ENCODE measurements at regions not wholly inside any gene's neighbourhood (a gene's known extent, or its start where the extent isn't known, plus 50 kb on each side); places are given as distances from the start of the nearest gene placed in this dataset.

DNA sequence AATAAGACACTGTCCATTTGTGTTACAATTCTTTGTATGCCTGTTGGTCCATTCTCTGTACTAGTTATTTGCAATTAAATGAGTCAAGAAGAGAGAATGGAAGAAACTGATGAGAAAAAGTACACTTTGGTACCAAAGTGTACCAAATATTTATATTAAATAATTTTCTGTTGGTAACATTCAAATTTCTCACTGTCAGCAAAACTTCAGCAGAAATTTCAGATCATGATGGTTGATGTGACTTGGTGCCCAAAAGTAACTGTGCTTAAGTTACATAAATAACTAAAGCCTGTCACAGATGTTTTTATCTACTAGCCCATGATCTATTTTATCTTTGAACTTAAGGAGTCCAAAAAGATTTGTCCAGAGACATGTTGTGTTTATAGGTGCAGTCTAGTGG, 274.4 kb upstream of the CXADR start:
- H3K27me3 ChIP-seq: no peaks in the 10 kb centered on the region
- H3K4me3 ChIP-seq (ENCODE audit: low read depth, low read length): no peak overlapping the region
- H3K9me3 ChIP-seq: no peaks in the 10 kb centered on the region
- no peak for DNase-seq
- H3K4me1 ChIP-seq: no peaks in the 10 kb centered on the region
- H3K36me3 ChIP-seq: no peaks in the 10 kb centered on the region
- TF ChIP-seq, protein P1, sequence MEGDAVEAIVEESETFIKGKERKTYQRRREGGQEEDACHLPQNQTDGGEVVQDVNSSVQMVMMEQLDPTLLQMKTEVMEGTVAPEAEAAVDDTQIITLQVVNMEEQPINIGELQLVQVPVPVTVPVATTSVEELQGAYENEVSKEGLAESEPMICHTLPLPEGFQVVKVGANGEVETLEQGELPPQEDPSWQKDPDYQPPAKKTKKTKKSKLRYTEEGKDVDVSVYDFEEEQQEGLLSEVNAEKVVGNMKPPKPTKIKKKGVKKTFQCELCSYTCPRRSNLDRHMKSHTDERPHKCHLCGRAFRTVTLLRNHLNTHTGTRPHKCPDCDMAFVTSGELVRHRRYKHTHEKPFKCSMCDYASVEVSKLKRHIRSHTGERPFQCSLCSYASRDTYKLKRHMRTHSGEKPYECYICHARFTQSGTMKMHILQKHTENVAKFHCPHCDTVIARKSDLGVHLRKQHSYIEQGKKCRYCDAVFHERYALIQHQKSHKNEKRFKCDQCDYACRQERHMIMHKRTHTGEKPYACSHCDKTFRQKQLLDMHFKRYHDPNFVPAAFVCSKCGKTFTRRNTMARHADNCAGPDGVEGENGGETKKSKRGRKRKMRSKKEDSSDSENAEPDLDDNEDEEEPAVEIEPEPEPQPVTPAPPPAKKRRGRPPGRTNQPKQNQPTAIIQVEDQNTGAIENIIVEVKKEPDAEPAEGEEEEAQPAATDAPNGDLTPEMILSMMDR (IDR thresholded peaks at IDR 0.05; ENCODE audit: low read depth, low read length): no peak

DNA sequence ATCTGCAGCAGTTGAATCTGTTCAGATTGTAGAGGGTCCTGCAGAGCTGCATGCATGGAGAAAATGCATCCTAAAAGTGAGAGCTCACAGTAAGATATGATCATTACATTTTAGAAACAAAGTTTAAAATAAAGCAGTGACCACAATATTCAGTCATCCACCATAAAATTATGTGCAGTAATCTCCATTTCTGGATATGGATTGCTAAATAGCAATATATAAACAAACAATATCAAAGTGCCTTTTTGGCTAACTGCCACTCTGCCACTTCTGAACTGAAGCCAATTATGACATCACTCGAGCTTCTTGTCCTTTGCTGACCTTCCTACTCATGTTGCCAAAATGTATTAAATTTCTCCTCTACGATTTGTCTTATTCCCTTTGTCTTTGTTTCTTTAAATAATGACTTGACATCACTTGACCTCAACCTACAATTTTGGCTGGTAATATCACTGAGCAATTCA, 262.0 kb upstream of the CXADR start:
- DNase-seq: peak; percentile 46
- TF ChIP-seq, protein P1 (IDR thresholded peaks at IDR 0.05; ENCODE audit: low read depth, low read length): no peak
- Histone ChIP-seq H3K27me3 (no peaks in the 10 kb centered on the region), H3K4me1 (peaks cover 15% of the 10 kb centered on the region), H3K36me3 (no peaks in the 10 kb centered on the region), H3K4me3 (ENCODE audit: low read depth, low read length) (no peak overlapping the region), H3K9me3 (no peaks in the 10 kb centered on the region)

DNA sequence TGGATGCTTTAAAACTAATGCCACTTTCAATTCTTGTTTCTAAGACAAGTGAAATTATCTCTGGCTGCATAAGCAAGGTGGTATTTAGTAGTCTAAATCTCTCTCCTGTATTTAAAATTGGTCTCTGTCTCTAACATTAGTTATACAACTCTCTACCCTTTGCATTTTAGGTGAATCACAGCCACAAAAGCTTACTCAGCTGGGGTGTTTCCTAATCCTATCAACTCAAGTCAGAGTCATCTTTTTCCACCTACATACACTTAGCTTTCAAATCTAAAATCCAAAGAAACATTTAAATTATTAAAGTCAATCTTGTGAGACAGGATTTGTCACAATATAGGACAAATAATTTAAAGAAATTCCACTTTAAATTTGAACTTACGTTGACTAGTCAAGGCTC, 255.1 kb upstream of the CXADR start:
- Histone ChIP-seq H3K9me3 (no peaks in the 10 kb centered on the region), H3K4me3 (ENCODE audit: low read depth, low read length) (no peak overlapping the region), H3K36me3 (no peaks in the 10 kb centered on the region), H3K4me1 (no peaks in the 10 kb centered on the region), H3K27me3 (no peaks in the 10 kb centered on the region)
- TF ChIP-seq, protein P1 (IDR thresholded peaks at IDR 0.05; ENCODE audit: low read depth, low read length): no peak
- no peak for DNase-seq

DNA sequence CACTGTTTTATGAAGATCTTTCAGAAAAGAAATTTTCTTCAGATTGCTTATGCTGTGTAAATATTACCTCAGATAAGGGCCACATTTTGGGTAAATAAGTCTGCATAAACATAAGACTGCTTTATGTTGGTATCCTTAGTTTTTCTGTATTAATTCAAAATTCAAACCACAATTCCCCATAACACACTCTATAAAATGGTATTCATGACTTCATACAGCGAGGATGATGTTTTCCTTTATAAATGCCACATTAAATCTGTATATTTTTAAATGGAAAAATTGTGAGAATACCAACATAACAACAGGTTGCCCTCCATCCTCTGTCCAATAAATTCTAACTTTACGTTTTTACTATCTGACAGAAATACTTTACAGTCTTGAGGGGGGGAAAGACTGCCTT, 248.7 kb upstream of the CXADR start:
- Histone ChIP-seq H3K4me1 (no peaks in the 10 kb centered on the region), H3K36me3 (no peaks in the 10 kb centered on the region), H3K4me3 (ENCODE audit: low read depth, low read length) (no peak overlapping the region), H3K9me3 (no peaks in the 10 kb centered on the region), H3K27me3 (no peaks in the 10 kb centered on the region)
- DNase-seq: no peak
- TF ChIP-seq, protein P1 (IDR thresholded peaks at IDR 0.05; ENCODE audit: low read depth, low read length): no peak

DNA sequence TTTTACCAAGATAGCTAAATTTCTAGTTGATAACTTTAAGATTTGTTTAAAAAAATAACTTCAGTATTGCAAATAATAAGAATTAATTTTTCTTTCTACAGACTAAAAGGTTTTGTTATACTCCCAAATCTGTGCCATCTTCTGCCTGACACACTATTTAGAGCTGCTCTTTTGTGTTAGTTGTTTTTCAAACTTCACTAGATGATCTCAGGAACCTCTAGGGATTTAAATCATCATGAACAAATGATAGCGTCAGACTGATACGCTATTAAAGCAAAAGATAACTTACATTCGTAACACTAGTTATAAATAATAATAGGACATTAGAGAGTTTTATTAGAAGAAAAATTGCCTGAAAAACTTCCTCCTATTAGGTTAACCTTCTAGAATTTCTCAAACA, 243.1 kb upstream of the CXADR start:
- Histone ChIP-seq H3K36me3 (no peaks in the 10 kb centered on the region), H3K4me3 (ENCODE audit: low read depth, low read length) (no peak overlapping the region), H3K27me3 (no peaks in the 10 kb centered on the region), H3K9me3 (no peaks in the 10 kb centered on the region), H3K4me1 (no peaks in the 10 kb centered on the region)
- no peak for DNase-seq
- TF ChIP-seq, protein P1 (IDR thresholded peaks at IDR 0.05; ENCODE audit: low read depth, low read length): no peak

DNA sequence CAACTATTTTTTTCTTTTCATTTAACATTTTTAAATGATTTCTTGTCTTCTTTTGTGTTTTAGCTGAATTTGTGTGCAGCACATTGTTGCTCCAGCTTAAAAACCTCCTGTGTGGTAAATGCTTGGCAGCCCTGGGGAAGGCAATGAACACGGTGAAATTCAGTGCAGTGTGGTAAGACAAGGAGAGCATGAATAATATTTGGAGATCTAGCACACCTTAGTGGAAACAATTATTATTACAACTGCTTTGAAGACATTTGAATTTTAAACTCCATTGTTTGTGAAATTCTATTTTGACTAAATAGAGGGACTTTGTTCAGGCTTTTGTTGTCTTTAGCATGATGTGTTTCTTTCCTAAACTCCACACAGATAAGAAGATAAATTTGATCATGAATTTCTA, 242.6 kb upstream of the CXADR start:
- Histone ChIP-seq H3K9me3 (no peaks in the 10 kb centered on the region), H3K36me3 (no peaks in the 10 kb centered on the region), H3K4me1 (no peaks in the 10 kb centered on the region), H3K4me3 (ENCODE audit: low read depth, low read length) (no peak overlapping the region), H3K27me3 (no peaks in the 10 kb centered on the region)
- DNase-seq: peak; percentile 42
- TF ChIP-seq, protein P1 (IDR thresholded peaks at IDR 0.05; ENCODE audit: low read depth, low read length): peak; percentile 56
